ENCODE measurements at regions not wholly inside any gene's neighbourhood (a gene's known extent, or its start where the extent isn't known, plus 50 kb on each side); places are given as distances from the start of the nearest gene placed in this dataset.
A peak's percentile ranks its signal among the peaks of the same experiment; 100 is the strongest.
"Not testable (repeated sequence)": the region's sequence is repeated elsewhere in the genome, so short reads cannot be mapped to it uniquely, and the experiment has no call there.

DNA sequence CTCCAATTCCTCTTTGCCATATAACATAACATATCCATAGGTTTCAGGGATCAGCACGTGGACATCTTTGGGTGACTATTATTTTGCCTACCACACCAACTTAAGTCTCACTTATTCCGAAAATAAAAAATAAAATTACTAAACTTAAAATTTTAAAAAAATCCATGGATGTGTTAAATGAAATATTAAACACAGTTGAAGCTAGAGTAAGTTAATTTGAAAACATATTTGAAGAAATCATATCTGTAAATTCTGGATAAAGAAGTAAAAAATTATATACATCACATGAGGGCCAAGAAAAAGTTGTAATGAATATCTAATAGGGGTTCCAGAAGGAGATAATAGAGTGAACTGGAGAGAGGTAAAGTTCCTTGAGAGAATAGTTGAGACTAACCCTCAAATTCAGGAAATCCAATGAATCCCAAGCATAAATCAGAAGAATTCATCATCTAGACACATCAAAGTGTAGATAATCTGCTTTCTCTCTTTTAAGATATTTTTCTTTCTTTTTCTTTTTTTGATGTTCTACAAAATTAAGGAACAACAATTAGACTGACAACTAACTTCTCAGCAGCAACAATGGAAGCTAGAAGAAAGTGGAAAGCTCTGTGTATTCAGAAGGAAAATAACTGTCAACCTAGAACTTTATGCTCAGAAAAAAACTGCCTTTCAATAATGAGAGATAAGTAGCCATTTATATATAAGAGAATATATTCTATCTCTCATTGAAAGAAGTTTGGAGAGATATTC is 147.4 kb downstream of the ABHD5 start:
- DNase-seq (ENCODE audit: low read depth): no peak

DNA sequence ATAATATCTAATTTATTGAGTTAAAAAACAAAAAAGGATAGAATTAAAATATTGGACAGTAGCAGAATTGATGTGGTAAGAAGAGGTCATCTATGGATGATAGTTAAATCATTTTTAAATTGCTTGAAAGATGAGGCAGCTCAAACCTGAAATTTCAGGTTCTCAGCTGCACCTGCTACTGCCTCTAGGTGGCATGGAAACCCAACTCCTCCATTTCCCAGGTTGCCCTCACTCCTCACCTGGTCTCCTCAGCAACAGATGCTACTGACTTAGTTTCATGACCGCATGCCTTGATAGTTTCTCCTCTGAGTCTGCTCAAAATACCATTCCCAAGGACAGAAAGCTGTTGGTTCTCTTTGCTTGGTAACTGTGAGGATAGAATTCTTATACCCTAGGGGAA is 148.1 kb downstream of the ABHD5 start:
- DNase-seq (ENCODE audit: low read depth): no peak

DNA sequence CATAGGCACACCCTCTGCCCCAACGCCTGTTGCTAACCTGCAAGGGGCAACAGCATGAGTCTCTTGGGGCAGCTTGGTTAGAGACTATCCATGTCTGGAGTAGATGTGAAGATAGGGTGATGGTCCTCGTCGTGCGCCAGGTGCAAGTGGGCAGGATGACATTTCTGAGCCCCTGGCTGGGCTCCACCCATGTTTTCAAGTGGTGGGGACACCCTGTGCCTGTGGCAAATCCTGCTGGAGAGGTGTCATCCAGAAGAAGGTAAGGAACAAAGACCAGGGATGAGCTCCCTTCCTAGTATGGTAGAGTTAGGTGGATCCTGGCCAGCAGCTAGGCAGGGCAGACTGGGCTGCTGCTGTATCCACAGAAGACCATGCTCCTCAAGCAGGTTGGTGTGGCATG is 152.6 kb downstream of the ABHD5 start:
- DNase-seq (ENCODE audit: low read depth): no peak

DNA sequence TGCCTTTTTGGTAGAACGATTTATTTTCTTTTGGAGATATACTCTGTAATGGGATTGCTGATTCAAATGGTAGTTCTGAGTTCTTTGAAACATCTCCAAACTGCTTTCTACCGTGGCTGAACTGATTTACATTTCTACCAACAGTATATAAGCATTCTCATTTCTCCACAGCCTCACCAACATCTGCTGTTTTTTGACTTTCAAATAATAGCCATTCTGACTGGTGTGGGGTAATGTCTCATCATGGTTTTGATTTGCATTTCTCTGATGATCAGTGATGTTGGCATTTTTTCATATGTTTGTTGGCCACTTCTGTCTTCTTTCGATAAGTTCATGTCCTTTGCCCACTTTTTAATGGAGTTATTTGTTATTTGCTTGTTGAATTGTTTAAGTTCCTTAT is 154.0 kb downstream of the ABHD5 start:
- DNase-seq (ENCODE audit: low read depth): no peak

DNA sequence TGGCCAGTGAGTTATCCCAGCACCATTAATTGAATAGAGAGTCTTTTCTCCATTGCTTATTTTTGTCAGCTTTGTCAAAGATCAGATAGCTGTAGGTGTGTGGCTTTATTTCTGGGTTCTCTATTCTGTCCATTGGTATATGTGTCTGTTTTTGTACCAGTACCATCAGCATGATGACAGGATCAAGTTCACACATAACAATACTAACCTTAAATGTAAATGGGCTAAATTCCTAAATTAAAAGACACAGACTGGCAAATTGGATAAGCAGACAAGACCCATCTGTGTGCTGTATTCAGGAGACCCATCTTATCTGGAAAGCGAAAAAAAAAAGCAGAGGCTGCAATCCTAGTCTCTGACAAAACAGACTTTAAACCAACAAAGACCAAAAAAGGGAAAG is 154.8 kb downstream of the ABHD5 start:
- DNase-seq (ENCODE audit: low read depth): not testable (repeated sequence)

DNA sequence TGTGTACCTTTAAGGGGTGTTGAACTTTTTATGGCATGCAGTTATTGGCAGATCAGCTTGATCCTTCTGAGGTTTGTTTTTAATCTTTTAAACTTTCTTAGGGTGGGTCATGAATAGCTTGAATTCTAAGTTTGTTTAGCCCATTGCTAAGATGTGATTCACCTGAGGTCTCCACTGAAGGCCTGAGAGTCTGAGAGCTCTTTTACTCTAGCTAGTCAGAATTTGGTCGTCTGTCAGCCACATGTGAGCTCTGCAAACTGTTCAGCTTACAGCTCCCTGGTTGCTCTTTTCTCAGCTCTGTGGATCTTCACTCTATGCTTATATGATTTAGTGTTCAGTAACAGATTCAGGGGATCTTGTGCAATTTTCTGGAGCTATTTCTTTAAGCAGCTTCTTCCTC is 161.3 kb downstream of the ABHD5 start:
- DNase-seq (ENCODE audit: low read depth): no peak

DNA sequence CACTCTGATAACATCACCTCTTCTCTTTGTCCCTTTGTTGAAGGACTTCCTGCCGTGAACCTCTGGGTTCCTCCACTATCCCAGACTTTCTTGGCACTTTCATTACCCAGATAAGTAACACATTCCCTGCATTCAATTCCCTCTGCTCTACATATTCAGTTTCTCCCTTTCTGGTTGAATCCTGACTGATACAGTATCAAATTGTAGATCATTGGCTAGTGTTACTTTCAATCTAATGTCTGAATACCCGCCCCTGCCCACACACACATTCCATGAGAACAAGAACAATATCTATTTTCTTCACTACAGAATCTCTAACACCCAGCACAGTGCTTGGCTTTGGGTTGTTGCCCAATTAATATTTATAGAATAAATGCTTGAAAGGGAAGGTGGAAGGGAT is 163.5 kb downstream of the ABHD5 start:
- no peak for DNase-seq (ENCODE audit: low read depth)

DNA sequence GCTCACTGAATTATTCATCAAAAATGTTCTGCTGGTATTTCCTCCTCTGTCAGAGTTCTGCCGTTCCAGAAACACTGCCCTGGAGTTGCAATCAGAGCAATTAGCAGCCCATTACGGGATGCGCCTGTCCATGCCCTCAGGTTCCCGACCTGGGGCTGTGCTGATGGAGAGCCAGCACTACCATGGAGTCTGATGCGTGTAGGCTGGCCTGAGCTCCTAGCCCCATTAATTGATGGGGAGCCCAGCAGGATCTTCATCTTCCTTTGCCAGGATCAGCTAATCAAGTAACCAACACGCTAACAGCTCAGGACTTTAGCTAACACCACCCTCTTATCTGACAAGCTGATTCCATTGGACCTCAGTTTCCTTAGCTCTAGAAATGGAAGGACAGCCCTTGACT is 164.2 kb downstream of the ABHD5 start:
- no peak for DNase-seq (ENCODE audit: low read depth)

DNA sequence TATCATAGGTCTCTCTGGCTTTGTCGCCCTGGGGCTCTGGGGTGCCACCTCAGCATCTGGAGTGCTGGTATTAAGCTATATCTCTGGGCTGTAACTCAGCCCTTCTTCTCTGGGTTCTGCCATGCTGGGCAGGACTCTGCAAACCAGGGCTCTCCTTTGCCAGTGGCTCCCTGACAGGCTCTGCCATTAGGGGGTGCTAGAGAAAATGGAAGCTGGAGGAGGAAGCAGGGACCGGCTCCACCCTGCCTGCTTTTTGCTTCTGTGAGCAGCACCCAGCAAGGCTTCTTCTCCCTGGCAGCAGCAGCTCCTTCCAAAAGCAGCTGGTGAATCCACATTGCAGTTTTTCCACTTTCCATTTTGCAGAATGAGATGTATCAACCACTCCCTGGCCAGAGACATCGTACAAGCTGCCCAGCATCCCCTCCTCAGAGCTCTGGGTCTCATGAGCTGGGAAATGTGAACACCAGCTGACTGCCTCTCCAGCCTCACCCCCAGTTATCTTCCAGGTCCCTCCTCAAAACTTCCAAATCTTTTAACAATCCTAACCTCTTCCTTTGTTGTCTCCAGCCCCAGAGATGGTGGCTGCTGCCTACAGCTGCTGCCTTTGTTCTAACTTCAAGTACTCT is 165.0 kb downstream of the ABHD5 start:
- DNase-seq (ENCODE audit: low read depth): peak; percentile 67

DNA sequence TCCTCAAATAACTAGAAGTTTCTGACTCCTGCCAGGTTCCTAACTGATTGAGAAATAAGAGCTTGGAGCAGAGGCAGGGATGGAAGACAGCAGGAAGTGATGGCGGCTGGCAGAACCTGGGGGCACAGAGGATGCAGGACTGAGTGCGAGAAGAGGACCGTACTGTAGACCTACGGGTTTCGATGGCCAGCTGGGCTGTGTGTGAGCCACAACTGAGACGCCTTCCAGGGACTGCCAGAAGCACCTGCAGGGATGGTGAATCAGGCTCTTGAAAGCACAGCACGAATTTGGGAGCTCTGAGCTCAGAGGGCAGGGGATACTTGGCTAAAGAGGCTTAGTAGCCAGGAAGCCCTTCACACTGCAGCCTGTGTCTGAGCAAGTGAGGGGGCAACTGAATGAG is 165.6 kb downstream of the ABHD5 start:
- no peak for DNase-seq (ENCODE audit: low read depth)

DNA sequence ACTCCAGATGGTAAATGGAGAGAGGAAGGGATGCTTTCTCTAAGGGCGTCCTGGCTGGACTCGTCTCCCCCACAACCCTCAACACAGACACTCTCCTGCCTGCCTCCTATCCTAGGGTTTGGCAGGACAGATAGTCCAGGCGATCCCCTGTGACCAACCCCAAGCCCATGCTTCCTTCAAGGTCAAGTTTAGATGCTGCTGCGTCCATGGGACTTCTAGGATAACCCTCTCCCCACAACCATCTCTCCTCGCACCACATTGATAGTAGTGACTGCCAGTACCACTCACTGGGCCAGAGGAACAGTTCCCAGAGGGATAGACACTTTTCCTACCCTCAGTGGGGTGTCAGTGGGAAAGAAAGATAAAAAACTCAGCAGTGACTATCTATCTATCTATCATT is 166.0 kb downstream of the ABHD5 start:
- DNase-seq (ENCODE audit: low read depth): no peak

DNA sequence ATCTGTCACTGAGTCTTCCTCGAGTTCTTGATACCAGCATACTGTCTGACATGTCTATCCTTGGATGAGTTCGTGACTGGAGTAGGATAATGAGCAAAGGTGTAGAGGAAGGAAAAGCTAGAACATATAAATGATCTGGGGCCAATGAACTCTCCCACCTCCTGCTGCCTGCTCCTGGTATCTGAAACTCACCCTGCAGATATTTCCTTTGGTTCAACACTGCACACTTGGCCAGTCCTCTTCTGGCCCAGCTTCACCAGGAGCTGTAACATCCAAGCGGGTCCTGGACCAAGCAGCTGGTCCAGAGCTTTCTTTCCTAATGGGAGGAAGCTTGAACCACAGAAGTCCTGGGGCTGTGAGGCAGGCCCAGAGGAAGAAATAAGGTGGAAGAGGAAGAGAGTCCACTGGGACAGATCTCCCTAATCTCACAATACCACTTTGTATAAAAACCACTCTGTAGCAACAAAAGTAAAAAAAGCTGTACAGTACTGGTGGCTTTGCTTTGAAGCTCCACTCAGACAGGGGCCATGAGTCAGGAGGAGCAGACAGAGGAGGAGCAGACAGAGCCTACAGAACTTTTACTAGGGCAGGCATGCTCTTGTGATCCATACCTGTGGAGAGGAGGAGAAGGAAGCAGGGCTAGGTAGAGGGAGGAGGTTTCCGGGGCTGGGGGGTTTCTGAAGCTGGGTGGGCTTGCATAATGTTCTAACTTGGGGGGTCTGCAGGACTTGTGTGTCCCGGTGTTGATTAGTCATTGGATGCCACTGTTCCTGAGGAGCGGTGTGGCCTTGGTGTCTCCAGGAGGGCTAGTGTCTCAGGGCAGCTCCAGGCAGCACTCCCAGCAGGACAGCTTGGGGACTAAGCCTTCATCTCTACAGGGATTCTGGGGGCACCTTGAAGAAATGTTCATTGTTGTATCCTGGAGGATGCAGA is 166.9 kb downstream of the ABHD5 start:
- no peak for DNase-seq (ENCODE audit: low read depth)

DNA sequence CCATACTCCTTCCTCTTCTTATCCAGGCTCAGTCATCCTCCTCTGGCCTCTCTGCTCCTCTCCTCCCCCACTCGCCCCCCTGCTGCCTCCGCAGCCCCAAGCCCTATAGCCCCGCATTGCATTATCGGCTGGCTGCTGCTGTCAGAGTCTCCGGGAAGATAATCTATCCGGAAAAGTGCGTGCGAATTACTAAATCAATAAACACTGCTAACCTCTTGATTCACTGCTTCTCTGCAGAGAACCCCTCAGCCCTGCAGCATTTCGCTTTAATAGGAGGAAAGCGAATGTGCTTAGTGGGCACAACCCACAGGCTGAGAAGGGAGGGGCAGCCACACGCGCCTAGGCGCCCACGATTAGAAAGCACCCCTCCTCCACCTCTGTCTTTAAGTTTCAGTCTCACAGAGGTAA is 167.6 kb downstream of the ABHD5 start:
- DNase-seq (ENCODE audit: low read depth): no peak

DNA sequence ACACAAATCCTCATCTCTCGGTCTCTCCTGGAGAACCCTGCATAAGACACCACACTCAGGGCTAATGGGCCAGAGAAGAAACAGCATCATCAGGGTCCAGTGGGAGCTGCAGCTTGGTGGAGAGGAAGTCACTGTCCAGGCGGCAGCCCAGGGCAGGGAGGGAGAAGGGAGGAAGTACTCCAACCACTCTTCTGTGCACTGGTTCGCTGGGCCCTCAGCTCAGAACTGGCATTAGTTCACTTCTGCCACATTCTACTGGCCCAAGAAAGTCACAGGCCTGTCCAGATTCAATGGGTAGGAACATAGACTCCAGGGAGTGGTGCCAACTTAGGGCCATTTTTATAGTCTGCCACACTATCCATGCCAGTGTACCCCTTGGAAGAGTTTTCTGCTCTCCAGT is 169.0 kb downstream of the ABHD5 start:
- no peak for DNase-seq (ENCODE audit: low read depth)

DNA sequence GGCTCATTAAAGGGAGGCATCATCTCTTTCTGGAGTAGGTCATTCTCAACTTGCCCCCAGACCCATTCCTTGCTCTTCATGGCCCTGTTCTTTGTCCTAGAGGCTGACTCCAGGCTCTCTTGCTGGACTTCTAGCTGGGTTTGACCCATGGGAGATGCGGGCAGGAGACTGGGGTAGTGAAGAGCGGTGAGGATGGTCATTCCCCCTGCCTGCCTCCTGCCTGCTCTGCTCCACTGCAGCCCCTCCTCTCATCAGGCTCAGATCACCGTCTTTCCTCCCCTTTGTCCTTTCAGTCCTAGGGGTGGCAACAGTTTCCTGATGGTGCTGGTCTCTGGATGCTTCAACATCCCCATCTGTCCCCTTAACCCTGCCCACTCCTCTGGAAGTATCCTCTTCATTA is 170.9 kb downstream of the ABHD5 start:
- DNase-seq (ENCODE audit: low read depth): no peak

DNA sequence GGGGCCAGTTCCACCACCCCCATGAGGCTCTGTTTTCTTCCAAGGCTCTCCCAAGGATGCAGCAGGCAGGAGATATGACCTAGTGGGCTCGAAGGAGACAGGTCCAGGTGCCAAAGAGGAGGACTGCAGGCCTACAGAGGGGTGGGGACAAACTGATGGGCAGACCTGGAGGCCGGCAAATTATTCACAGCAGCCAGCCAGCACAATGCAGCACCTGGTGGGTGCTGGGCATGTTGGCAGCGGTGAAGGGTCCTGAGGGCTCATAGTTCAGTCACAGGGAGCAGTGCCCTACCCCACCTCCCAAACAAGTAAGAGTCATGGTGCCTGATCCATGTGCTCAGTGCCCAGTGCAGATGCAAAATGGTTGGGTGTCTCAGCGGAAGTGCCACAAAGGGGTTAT is 171.7 kb downstream of the ABHD5 start:
- DNase-seq (ENCODE audit: low read depth): no peak

DNA sequence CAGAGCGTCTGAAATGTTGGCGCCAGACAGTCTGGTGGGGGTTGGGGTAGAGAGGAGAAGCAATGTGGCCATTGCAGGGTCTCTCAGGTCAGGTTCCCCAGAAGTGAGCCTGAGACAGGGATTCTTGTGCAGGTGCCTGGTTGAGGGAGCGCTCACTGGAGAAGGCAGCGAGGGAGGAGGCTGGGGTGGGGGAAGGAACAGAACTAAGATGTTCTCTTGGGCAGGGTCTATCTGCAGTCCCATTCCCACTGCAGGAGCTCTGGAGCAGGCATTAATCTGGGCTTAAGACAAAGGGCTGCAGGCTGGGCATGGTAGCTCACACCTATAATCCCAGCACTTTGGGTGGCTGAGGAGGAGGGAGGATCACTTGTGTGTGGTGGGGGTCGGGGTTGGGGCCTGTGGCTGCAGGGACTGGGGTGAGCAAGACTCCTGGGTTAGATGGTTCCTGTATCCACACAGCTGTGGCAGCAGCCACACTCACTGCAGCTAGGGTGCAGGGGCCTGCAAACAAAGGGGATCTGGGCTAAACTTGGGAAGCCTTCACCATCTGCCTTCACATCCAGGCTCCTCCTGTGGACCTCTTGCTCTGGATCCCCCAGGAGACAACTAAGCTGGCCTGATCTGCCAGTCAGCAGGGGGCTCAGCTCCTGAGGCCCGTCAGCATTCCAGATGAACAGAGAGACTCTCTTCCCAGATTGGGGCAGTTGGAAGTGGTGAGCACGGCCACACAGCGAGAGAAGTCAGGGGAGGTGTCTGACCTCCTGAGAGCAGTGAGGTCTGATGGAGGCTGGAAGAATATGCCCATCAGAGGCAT is 172.5 kb downstream of the ABHD5 start:
- DNase-seq (ENCODE audit: low read depth): no peak

DNA sequence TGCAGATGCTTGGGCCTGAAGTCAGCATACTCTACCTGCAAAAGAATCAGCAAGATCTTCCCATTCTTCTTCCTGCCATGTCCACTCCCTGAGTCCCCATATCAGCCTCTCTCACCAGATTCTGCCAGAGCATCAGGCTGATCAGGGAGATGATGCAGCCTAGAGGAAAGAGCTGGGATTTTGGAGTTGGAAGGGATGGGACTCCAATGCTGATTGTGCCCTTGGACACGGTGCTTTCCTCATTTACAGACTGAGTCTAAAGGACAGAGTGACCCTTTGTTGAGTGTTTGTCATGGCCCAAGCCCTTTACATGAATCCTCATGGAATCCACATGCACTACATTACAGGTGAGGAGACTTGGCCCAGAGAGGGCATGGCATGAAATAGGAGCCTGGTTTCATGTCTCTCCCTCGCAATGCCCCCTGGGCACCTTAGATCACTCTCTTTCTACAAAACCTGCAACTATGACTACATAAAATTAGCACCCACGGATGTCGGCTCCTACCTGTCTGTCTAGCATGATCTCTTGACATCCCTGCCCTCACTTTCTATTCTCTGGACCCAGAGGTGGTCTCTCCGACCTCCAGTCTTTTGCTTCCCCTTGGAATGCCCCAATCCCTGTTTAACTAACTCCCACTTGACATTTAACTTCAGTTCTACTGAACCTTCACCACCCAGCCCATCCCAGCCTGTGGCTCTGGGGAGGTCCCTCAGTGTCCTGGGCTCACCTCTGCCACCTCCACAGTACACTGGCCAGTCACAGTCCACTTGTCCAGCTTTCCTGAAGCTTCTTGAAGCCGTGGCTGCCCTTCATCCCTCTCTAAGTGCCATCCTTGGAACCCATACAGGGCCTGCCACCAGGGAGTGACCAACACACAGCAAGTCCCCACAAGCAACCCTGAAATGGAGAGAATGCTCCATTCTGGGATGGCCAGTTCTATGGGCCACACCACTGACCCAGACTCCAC is 173.5 kb downstream of the ABHD5 start:
- no peak for DNase-seq (ENCODE audit: low read depth)

DNA sequence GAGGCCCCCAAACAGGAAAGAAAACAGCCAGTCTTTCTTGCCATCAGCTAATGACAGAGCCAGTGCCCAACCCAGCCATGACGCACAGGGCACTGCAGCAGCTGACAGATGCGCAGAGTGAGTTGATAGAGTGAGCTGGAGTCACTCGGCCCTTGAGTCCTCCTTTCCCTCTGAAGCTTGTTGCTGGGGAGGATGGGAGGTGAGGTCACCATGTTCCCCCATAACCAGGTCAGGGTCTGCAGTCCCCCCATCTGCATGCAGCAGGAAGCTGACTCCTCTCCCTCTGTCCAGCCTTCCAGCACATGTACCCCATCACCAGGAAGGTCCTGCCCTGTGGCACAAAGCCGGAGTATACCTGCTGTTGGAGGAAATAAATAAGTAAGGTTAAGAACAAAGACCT is 174.6 kb downstream of the ABHD5 start:
- DNase-seq (ENCODE audit: low read depth): no peak

DNA sequence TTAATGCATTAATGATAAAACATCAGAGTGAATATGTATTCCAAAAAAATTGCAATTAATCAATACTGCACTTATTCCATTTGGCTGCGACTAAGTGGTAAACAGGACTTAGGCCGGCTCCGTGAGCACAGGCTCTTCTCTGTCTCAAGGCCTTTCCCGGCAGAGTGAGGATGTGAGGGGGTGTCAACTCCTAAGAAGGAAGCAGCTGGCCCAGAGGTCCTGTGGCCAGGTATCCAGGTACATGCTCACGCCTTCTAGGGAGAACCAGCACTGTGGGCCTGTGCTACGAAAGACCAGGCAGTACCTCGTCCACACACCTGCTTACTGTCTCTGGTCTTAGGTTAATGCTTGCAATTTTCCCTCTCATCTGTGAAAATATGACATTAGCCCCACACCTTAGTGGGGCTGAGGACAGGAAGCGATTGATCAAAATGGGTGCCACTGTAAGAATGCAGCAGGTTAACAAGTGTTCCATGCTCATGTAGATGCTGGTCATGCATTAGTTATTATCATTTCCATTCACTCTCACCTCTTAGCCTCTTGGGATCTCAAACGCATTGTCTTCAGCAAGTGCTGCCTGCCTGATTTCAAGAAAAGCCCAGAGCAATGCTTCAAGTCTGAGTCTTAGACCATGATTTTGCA is 175.3 kb downstream of the ABHD5 start:
- DNase-seq (ENCODE audit: low read depth): peak; percentile 18

Measured in Daoy (cell line).